A549 (cell line): ENCODE measurements at regions not wholly inside any gene's neighbourhood (a gene's known extent, or its start where the extent isn't known, plus 50 kb on each side); places are given as distances from the start of the nearest gene placed in this dataset.

Source experiments
- TF ChIP-seq, protein P1 (sequence below): fragments of >200 bp; sonication (Bioruptor Twin); formaldehyde crosslinking; IDR thresholded peaks from 3 replicates; pipeline ENCODE4 v1.5.1; 2016
- TF ChIP-seq, protein P2 (sequence below): fragments of 450-650 bp; IDR thresholded peaks from 2 replicates; pipeline ENCODE4 v1.6.1; 2014; ENCODE audit warnings: antibody characterized with exemption

DNA sequence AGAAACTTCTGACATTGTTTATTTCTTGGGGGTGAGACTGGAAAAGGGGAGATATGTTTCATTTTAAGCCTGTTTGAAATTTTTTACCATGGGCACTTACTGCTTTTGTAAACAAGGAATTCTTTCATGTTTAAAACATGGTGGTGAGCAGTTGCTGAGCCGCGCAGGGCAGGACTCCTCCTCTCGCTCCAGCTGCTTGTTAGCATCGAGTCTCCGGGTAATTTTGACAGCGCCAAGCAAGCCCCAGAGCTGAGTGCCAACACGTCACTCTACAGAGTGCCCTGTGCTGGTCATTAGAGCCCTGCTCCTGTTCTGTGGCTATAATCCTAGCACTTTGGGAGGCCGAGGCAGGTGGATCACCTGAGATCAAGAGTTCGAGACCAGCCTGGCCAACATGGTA lies 116.5 kb upstream of the MSX2 start:
- TF ChIP-seq, protein P1, sequence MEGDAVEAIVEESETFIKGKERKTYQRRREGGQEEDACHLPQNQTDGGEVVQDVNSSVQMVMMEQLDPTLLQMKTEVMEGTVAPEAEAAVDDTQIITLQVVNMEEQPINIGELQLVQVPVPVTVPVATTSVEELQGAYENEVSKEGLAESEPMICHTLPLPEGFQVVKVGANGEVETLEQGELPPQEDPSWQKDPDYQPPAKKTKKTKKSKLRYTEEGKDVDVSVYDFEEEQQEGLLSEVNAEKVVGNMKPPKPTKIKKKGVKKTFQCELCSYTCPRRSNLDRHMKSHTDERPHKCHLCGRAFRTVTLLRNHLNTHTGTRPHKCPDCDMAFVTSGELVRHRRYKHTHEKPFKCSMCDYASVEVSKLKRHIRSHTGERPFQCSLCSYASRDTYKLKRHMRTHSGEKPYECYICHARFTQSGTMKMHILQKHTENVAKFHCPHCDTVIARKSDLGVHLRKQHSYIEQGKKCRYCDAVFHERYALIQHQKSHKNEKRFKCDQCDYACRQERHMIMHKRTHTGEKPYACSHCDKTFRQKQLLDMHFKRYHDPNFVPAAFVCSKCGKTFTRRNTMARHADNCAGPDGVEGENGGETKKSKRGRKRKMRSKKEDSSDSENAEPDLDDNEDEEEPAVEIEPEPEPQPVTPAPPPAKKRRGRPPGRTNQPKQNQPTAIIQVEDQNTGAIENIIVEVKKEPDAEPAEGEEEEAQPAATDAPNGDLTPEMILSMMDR = no peak
- TF ChIP-seq, protein P2, sequence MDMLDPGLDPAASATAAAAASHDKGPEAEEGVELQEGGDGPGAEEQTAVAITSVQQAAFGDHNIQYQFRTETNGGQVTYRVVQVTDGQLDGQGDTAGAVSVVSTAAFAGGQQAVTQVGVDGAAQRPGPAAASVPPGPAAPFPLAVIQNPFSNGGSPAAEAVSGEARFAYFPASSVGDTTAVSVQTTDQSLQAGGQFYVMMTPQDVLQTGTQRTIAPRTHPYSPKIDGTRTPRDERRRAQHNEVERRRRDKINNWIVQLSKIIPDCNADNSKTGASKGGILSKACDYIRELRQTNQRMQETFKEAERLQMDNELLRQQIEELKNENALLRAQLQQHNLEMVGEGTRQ = no peak
